Hematopoietic multipotent progenitor cell treated with erythropoietin and hydrocortisone succinate and interleukin-3 and kit ligand, for 4 days (in vitro differentiated cells): ENCODE measurements at regions not wholly inside any gene's neighbourhood (a gene's known extent, or its start where the extent isn't known, plus 50 kb on each side); places are given as distances from the start of the nearest gene placed in this dataset.

Source experiments
- DNase-seq: peaks from one replicate; pipeline ENCODE4 v3.0.0-alpha.2; 2015

DNA sequence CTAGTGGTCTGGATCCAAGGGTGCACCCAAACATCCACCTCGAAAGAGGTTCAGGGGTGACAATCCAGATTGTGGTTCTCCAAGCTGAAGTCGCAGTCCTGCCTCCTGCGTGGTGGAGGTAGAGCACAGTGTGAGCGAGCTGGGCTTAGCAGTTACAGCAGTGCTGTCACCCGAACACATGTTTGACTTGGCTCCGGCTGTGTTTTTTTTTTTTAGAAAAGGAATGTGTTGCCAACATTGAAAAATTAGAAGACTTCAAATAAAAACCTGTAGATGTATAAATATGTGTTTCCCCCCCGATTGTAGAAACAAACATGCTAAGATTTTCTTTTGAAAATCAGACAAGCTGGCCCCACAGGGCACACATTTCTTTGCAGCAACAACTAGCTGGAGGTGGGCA, 530.8 kb downstream of the SHQ1 start:
- no peak for DNase-seq

DNA sequence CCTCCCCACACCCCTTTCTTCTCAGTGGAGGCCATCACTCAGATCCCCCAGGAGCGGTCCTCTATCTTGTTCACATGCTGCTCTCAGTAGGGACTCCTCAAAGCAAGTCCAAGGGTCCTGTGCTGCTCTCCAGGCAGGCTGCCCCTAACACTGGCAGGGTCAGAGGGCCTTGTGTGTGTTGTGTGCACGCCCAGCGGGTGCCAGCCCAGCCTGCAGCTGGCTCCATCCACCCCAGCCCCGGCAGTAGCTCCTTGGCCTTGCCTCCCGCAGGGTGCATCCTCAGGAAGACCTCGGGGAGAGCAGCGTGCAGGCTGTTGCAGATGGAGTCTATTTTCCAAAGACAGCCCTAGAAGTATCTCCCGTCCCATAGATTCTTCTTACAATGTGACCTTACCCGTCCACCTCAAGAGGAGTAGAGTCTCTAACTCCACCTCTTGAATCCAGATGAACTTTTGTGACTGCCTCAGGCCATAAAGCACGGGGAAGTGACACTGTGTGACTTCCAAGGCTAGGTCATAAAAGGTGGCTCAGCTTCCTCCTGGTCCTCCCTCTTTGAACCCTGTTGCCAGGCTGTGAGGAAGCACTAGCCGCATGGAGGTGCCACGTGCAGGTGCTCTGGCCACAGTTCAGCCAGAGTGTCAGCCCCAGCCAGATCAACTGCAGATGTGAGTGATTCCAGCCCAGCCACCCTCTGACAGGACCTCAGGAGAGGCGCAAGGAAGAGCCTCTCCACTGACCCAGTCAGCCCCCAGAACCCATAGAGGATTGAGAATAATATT, 531.6 kb downstream of the SHQ1 start:
- no peak for DNase-seq

DNA sequence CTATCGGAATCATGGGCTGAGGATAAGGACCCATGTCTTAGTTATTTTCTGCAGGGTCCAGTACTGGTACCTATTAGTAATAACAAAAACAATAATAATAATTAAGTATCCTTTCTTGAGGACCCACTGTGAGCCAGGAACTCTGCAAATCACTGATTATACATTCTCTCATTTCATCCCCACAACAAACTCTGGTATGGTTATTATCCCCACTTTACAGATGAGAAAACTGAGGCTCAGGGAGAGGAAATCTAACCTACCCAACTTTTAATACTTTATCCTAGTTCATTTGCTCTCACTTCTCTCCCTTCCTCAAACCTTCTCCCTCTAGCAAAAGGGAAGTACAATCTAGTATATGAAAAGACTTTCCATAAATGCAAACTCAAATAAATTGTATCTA, 528.4 kb upstream of the PROK2 start:
- DNase-seq, result no peak

DNA sequence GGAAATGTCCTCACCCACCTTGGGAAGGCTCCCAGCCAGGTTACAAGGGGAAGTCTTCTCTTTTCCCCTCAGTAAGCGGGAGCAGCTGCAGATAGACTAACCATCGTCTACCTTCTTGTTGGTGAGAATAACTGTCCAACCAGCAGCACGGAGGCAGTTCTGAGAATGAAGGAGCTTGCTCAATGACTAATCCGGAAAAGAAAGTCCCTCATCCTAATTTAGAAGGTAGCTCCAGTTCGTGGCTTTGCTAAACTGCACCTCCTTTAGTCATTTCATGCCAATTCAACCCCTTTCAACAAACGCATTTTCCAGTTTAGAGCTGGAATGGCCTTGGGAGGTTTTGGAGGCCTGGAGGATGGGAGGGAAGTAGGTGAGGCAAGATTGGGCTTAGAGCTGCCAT, 527.4 kb upstream of the PROK2 start:
- no peak for DNase-seq

DNA sequence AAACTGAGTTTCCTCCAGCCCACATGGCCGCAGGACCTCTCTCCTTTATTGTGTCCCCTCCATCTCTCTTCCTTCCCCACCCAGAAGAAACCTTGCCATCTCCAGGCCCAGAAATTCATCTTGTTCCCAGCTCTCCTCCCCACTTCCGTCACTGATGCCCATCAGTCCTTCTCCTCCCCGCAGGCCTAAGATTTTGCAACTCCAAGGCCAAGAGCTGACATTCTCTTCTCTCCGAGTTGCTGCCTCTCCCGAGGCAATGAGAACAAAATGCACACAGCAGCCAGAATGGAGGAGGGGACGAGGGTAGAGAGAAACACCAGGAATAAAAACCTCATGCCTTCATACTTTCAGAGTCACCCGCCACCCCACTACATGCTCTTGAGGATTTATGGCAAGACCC, 526.5 kb upstream of the PROK2 start:
- DNase-seq, result no peak

DNA sequence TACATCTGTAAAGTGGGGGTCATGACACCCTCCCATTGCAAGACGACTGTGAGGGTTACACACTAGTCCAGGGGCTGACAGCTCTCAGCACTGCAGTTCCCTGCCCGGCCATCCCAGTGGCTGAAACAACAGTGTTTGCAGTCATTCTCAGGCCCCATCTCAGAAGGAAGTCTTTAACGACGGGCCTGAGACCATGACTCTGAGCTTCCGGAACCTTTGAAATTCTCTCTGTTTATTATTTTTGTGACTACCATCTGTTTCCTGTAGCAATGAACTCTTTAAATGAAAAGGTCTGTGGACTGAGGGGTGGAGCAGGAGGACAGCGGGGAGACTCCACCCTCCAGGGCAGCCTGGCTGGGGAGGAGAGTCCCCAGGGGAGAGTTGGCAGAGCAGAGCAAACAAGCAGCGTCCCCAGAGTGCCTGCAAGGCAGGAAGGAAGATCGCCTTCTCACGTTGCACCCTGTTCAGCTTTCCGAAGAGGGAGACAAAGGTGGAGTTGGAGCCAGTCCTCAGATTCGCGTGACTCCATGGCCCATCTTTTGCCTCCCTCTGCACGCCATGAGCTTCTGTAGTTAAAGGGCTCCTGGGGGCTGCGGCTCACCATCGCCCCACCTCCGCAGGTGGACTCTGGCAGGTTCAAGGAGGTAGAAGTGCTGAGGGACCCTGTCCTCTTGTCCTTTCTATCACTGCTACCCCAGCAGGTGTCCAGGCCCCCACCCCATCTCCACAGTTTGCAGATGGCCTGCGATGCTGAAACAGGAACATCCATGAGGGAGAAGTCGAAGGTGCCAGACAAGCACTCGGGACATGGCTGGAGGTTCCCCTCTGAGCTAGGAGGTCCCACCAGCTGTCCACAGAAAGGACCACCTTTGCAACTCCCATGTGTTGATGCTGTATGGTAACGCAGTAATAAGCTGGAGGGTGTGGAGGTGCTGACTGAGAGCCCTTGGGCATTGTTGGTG, 525.8 kb upstream of the PROK2 start:
- DNase-seq, result peak; percentile 90

DNA sequence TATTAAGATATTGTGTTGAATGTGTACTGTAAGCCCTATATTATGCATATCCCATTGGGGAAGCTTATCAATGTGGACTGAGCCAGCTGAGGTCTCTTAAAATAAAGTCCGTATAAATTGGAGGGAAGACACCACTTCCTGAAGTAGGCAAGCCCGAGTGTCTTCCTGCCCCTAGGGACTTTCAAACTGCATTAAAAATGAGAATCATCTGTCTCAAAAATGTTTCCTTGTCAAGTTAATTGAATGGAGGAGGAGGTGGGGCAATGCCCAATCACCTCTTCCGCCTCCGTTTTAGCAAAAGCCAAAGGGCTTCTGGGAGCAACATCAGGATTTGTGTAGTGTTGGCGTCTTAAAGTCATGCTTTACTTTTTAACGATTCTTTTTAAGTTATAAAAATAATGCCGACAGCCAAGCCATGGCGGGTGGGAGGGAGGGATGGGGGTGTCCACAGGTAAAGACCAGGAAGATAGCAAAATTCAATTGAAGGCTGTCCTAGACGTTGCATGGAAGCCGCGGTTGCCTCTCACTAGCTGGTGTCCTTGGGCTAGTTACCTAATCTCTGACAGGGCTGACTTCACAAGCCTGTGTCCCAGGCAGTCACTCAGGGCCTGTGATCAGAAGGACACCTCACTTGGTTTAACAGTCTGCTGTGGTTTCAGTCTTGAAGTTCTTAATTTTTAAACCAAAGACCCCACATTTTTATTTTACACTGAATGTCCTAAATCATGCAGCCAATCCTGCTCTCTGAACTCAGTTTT, 524.9 kb upstream of the PROK2 start:
- peak; percentile 59 for DNase-seq

DNA sequence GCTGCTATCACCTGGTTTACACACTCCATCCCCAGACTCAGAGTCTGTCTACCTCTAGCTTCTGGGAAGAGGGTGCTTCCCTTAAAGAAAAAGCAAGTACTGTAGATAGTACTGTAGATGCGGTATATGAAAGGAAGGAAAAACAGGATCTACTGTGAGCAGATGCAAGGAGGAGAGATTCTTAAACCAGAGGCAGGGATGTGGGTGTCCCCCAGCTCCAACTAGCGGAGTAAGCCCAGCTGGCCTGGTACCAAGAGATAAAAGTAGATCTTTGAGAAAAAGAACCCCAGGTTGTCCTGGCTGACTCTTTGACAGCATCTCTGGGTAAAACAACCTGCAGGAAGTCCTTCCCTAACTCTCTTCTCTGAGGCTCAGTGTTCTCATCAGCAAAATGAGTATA, 523.7 kb upstream of the PROK2 start:
- peak; percentile 66 for DNase-seq

DNA sequence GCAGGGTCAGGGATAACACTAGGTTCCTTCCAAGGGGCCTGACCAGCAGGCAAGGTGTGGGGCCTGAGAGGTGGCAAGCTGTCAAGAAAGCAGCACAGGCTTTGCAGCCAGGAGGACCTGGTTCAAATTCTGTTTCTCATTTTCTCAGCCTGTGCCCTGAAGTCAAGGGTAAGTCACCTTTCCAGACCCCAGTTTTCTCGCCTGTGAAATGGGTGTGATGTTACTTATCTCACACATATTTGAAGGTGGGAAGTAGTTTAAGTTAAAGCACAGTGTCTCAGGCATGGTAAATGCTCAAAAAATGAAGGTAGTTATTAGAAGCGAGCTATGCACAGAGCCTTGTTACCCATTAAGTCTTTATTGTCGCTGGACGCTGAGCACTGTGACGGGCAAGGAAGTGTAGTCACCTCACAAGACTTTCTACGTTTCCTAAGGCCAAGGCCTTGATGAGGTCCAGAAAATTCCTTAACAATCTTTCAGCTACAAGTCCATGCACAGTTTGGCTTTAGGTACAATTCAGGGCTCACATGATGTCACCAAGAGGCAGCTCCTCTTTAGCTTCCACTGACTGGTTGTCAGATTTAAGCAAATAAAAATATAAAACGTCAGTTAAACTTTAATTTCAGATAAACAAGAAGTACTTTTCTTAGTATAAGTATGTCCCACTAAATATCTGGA, 522.6 kb upstream of the PROK2 start:
- no peak for DNase-seq

DNA sequence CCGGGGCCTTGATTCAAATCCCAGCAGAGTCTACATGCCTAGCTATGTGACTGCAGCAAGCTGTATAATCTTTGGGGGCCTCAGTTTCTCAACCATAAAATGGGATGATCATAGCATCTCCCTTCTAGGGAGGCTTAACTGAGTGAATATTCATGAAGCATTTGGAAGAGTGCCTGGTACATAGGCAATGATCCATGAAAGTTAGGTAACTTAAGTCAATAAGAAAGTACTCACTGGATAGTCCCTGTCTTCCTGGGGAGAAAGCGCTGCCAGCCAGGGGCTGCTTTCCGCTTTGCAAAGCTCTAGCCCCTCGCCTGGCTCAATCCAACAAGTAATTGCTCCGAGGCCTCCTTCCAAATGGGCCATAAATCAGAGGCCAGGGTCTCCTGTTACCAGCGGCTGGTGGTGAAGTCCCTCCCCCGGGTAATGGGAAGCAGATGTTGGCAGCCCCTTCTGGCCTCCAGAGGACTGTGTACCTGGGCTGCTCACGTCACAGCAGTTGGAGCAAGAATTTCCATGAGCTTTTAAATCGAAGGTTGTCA, 521.9 kb upstream of the PROK2 start:
- peak; percentile 35 for DNase-seq

DNA sequence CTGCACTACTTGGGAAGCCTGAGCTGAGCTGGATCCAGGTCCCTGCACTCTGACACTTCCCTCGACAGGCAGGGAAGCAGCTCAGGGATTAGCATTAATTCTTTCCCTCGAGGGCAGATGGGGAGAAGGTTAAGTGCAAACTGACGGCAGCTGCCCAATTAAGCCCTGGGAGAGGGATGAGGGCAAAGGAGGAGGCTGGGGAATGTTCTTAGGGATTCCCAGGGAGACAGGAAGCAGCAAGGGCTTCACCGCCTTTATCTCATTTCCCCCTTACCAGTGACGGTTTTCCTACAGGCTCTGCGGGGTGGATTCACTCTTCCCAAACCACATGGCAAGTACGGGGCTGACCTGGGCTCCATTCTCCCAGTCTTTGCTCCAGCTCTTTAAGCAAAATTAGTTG, 519.0 kb upstream of the PROK2 start:
- no peak for DNase-seq

DNA sequence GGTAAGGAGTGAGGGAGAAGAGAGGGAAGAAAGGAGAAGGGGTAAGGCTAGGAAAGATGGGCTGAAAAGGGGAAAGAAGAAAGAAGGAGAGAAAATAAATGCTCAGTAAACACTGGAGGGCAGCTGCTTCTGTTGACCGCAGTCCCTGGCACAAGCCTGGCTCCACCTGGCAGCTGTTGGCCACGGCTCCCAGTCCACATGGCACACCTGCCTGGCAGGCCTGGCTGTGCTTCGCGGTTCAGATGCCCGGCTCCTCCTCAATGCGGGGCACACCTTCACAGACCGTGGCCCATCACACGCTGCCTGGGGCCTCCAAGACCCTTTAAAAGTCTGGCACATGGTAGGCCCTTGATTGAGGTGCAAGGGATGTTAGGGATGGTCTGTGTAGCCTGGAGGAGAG, 516.8 kb upstream of the PROK2 start:
- no peak for DNase-seq

DNA sequence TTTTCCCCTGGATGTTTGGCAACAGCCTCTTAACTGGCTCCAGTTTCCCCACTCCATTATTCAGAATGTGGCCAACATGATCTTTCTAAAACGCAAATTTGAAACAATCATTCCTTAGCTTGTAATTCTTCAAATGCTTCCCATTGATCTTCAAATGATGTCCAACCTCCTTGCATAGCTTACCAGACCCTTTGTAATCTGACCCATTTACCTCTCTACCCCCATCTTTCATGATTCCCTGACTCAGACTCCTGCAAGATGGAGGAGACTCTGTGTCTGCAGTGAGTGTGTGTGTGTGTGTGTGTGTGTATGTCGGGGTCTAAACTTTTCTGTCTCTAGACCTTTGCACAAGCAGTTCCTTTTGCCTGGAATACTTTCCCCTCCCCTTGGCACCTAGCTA, 515.7 kb upstream of the PROK2 start:
- DNase-seq, result no peak

DNA sequence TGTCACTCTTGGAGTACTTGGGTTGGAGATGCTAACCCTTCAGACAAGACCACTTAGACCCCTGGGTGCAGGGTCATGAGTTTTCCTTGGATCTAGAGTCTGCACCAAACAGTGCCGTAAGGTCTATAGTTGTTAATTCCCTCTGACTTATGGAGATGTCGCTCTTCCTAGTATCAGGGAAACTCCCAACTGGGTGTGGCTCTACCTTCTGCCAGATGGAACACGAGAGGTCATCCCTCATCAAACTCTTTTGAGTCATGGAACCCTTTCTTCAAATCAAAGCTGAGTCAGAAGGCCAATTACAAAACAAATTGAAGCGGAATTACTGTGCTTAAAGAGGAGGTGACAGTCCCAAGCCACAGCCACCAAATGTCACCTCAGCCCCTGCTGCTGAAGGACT, 514.9 kb upstream of the PROK2 start:
- no peak for DNase-seq

DNA sequence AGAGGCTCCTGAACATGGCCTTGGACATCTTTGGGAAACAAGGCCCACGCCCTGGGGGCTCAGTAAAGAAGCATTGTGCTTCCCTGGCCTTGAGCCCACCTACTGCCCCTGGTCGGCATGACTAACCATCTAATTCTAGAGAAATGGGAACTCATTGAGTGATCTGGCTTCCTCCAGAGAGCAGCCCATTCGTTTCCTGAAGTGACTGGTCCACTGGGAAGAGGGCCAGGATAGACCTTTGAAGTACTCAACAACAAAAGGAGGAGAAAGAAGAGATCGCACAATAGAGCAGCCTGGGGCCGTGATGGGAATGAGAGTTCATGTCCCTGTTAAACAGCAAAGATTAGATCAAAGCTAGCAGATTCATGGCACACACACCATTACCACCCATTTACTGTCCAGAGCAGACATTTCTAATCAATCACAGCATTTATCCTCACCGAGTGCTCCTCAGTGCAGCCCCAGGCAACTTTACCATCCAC, 514.4 kb upstream of the PROK2 start:
- no peak for DNase-seq

DNA sequence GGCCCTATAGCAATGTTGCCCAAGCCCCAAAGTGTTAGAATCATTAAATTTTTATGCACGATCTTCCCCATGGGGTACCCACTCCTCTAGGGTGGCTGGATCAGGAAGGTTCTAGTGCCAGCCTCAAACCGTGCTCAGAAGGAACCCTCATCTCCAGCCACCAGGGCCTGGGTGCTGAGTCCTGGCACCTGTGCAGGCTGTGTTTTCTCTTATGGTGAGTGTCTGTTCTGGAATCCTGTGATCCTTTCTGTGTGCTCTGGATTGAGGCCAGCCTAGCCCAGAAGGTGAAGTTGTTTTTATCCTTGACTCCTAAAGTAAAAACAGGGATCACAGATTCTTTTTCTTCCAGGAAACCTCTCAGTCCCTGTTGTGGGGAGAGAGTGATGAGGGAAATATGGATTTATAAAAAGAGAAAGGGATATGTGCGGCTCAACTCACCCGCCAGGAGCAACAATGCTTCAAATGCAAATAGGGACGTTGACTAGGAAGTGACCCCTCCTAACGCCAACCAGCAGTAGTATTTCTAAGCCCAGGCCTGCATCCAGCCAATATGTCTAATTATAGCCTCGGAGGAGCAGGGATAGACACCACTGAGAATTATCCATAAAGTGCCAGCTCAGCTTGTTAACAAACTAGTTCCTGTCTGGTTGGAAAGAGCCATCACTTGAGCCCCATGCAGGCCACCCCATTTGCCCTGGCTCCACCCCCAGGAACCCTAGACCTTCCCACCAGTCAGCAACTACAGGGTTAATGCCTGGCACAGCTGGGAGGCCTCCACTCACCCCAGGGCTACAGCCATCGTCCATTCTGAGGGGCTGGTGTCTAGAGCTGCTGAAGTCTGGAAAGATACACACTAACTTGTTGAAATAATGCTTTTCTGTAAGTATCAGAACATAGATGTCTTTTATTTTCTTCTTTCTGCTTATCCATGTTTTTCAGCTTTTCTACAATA, 513.5 kb upstream of the PROK2 start:
- no peak for DNase-seq

DNA sequence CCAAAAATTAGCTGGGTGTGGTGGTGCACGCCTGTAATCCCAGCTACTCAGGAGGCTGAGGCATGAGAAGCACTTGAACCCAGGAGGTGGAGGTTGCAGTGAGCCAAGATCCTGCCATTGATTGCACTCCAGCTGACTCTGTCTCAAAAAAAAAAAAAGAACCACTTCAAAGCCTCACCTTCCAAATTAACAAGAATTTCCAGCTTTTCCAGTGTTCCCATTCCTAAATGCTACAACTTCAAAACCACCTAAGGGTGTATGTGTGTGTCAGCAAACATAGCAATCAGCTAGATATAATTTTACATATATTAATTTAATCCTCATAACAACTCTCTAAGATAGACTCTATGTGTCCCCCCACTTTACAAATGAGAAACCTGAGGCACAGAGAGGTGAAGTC, 512.5 kb upstream of the PROK2 start:
- no peak for DNase-seq

DNA sequence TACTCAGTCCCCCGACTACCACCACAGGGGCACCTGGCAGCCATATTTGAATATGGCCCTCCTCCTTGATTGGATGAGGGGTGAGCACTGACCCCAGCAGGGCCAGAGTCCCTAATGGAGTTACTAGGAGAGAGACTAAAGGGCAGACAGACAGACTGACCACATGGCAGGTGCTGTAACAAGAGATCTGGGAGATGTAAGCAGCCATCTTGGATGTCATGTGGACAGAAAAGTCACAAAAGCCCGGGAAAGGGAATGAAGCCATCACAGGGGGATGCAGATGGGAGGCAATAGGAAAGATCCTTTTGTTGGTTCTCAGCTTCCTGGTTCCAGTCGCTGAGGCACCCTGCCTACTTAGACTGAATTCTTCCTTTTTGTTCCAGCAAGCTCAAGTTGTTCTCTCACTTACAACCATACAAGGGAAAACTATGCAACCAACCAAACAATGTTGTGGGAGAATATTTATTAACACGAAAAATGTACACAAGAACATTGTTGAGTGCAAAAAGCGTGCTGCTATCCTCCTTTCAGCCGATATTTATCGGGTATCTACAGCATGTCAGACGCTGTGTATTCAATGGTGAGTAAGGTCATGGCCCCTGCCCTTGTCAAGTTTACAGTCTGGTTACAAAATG, 511.6 kb upstream of the PROK2 start:
- DNase-seq, result no peak

DNA sequence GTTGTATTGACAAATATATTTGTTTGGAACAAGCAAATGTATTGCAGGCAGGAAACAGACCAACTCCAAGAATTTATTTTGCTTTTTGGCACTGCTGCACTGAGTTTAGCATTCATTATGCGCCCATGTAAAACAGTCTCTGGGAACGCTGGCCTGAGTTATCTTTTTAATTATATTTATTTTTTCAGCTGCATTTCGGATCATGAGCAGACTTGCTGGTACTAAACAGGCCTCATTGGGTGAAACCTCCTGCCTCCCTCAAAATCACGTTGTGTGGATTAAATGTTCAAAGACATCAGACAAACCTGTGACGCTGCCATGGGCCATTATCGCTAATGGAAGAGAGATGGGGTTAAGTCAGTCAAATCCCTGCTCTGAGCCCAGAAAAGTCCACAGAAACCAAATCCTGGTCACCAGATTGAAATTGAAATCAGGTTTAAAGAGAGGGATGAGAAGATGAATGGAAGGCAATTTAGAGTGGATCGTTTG, 511.1 kb upstream of the PROK2 start:
- DNase-seq, result no peak

DNA sequence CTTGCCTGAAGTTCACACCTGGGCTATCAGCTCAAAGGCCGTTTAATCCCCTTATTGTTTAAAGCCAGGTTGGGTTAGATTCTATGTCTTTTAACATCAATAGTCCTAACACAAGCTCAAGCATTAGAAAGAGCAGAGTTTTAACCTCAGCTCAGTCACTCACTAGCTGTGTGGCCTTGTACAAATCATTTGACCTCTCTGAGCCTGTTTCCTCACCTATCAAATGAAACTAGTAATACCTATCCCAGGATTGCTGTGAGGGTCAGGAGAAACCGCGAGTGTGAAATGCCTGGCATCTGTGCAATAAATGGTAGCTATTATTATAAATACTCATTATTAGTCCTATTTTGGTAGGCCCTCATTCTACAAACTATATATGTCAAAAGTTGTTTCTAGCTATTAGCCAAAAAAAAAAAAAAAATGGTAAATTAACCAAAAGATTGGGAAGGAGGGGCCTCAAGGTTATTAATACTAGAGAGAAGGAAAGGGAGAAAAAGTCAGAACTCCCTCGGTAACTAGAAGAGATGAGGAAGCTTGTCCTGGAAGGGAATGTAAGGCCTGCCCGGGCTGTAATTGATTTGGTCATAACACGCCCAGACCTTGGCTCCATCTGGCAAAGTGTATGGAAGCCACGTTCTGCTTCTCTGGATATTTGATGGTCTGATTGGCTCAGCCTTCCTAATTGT, 510.5 kb upstream of the PROK2 start:
- no peak for DNase-seq
